Tibial artery (tissue), 4 donors: ENCODE measurements at regions not wholly inside any gene's neighbourhood (a gene's known extent, or its start where the extent isn't known, plus 50 kb on each side); places are given as distances from the start of the nearest gene placed in this dataset.
A peak's percentile ranks its signal among the peaks of the same experiment; 100 is the strongest.

Source experiments
- DNase-seq, 2 donors: peaks; one replicate each; pipeline ENCODE4 v3.0.0-alpha.2; 2019
- H3K27ac ChIP-seq, 2 donors: fragments of 200-600 bp; sonication (generic) in 1 of 2; 1 replicate in 1 of 2; 2 replicates in 1 of 2; pipeline ENCODE4 v1.5.1; 2018 to 2019; ENCODE audit warnings: mild to moderate bottlenecking in 1 of 2
- H3K27me3 ChIP-seq, 2 donors: fragments of 200-600 bp; sonication (generic) in 1 of 2; one replicate each; pipeline versions ENCODE4 v1.5.1 to v1.6.0; 2016 to 2019
- H3K36me3 ChIP-seq, 3 donors: fragments of 200-600 bp; sonication (generic) in 2 of 3; one replicate each; pipeline ENCODE4 v1.5.1; 2016 to 2019; ENCODE audit warnings: mild to moderate bottlenecking in 2 of 3
- H3K4me1 ChIP-seq, 4 donors: fragments of 200-600 bp; sonication (generic) in 2 of 4; 1 replicate in 3 of 4; 2 replicates in 1 of 4; pipeline ENCODE4 v1.5.1; 2016 to 2019
- H3K4me3 ChIP-seq, 2 donors: fragments of 200-600 bp; sonication (generic) in 1 of 2; 1 replicate in 1 of 2; 2 replicates in 1 of 2; pipeline ENCODE4 v1.5.1; 2018 to 2019; ENCODE audit warnings: mild to moderate bottlenecking in 2 of 2
- H3K9me3 ChIP-seq, 3 donors: fragments of 200-600 bp; sonication (generic) in 1 of 3; one replicate each; pipeline ENCODE4 v1.5.1; 2016 to 2019
- CTCF ChIP-seq, 2 experiments: fragments of 200-600 bp in 1 of 2; fragments of 450-650 bp in 1 of 2; IDR thresholded peaks; one replicate each; pipeline ENCODE4 v1.5.1; 2017 to 2019; ENCODE audit warnings: antibody characterized with exemption in 2 of 2, mild to moderate bottlenecking in 1 of 2, moderate library complexity in 1 of 2
- intact Hi-C: fragments of 100-400 bp; cut with DNase I; formaldehyde crosslinking; loops from one replicate; pipeline ENCODE4 v1.15.0; 2023; ENCODE audit warnings: low total_unique reads

- Histone ChIP-seq H3K27ac (no peak overlapping the region), H3K4me3 (no peak overlapping the region), H3K4me1 (peaks cover 0 to 16% (median 16%) of the 10 kb centered on the region in 4 donors), H3K9me3 (no peaks in the 10 kb centered on the region), H3K27me3 (no peaks in the 10 kb centered on the region), H3K36me3 (no peaks in the 10 kb centered on the region)
- TF ChIP-seq CTCF (IDR thresholded peaks at IDR 0.05): no peak
- no peak for DNase-seq
- intact Hi-C loops: no loop called here
These were observed 94.3 kb upstream of the PGRMC2 start for GRCh38 chr4:128381748-128382559.

DNA sequence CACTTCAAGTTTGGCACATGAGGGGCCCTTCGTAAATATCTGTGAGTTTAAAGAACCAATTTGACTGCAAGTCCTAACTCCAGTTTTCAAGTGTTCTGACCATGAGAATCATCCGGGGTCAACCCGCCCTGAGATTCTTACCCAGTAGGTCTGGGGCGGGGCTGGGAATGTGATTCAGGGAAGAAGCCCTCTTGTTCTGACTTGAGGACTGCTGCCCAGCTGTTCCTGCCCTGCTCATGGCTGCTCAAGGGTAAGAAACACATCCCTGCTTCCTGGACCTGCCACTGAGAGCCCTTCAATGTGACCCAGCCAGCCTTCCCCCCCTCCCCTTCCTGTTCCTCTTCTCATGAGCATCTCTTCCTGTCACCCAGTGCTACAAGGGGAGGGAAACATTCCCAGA, 92.7 kb upstream of the PGRMC2 start:
- H3K27ac ChIP-seq: no peak overlapping the region
- TF ChIP-seq CTCF (IDR thresholded peaks at IDR 0.05): no peak
- H3K4me1 ChIP-seq: peaks cover 0 to under 1% (median 0%) of the 10 kb centered on the region in 4 donors
- no peak for DNase-seq
- H3K27me3 ChIP-seq: no peaks in the 10 kb centered on the region
- H3K4me3 ChIP-seq: no peak overlapping the region
- no peaks in the 10 kb centered on the region for H3K36me3 ChIP-seq
- intact Hi-C loops: no loop called here
- H3K9me3 ChIP-seq: no peaks in the 10 kb centered on the region

GRCh38 chr4:128379860-128380259, 92.2 kb upstream of the PGRMC2 start:
- Histone ChIP-seq H3K9me3 (no peaks in the 10 kb centered on the region), H3K4me1 (no peaks in the 10 kb centered on the region), H3K36me3 (no peaks in the 10 kb centered on the region), H3K4me3 (no peak overlapping the region), H3K27ac (no peak overlapping the region), H3K27me3 (no peaks in the 10 kb centered on the region)
- TF ChIP-seq CTCF (IDR thresholded peaks at IDR 0.05): peak; percentile 34 to 35
- intact Hi-C loops: no loop called here
- DNase-seq: peak in 1 of 2 donors; percentile 69

DNA sequence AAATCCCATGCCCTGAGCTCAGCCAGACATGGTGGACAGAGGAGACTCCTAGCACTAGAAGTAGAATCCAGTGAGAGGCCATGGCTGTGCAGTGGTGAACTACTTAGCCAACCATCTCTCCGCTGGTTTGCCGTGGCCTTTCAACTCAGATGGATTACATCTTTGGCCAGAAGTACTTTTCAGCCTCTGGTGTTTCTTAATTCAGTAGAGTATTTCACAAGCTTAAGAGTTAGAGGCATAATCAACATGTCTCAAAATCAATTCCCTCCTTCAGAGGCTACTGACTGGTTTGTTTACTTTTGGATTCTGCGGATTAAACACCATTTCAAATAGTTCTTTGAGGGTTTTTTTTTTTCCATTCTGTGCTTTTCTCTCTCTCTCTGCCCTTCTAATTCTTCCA, 91.1 kb upstream of the PGRMC2 start:
- intact Hi-C loops: no loop called here
- DNase-seq: no peak
- H3K27ac ChIP-seq: no peak overlapping the region
- H3K4me1 ChIP-seq: no peaks in the 10 kb centered on the region
- no peak overlapping the region for H3K4me3 ChIP-seq
- H3K27me3 ChIP-seq: no peaks in the 10 kb centered on the region
- no peaks in the 10 kb centered on the region for H3K36me3 ChIP-seq
- H3K9me3 ChIP-seq: no peaks in the 10 kb centered on the region
- no peak for TF ChIP-seq CTCF (IDR thresholded peaks at IDR 0.05)

DNA sequence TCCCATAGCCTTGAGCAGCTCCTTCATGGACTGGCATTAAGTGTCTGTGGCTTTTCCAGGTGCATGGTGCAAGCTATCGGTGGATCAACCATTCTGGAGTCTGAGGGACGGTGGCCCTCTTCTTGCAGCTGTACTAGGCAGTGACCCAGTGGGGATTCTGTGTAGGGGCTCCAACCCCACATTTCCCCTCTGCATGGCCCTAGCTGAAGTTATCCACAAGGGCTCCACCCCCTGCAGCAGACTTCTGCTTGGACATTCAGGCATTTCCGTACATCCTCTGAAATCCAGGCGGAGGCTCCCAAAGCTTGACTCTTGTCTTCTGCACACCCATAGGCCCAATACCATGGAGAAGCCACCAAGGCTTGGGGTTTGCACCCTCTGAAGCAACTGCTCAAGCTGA, 89.3 kb upstream of the PGRMC2 start:
- Histone ChIP-seq H3K27me3 (no peaks in the 10 kb centered on the region), H3K36me3 (no peaks in the 10 kb centered on the region), H3K27ac (no peak overlapping the region), H3K4me1 (peaks cover 0 to 11% (median 3%) of the 10 kb centered on the region in 4 donors), H3K4me3 (no peak overlapping the region), H3K9me3 (no peaks in the 10 kb centered on the region)
- DNase-seq: no peak
- intact Hi-C loops: no loop called here
- TF ChIP-seq CTCF (IDR thresholded peaks at IDR 0.05): no peak
